A673 (cell line): ENCODE measurements at regions not wholly inside any gene's neighbourhood (a gene's known extent, or its start where the extent isn't known, plus 50 kb on each side); places are given as distances from the start of the nearest gene placed in this dataset.

Experiments used
- CTCF ChIP-seq: fragments of 300-800, 200-600 bp; sonication (generic); conservative IDR thresholded peaks from 2 replicates; pipeline ENCODE4 v1.5.1; 2017; ENCODE audit warnings: low read depth, mild to moderate bottlenecking, antibody characterized with exemption, low read length, moderate library complexity, mixed read lengths
- EZH2 ChIP-seq: fragments of 200-600 bp; sonication (generic); IDR thresholded peaks from 2 replicates; pipeline ENCODE4 v1.6.1; 2017; ENCODE audit warnings: borderline replicate concordance, low read depth, mild to moderate bottlenecking, mixed read lengths, antibody characterized with exemption, low read length; ENCODE audit not compliant: poor library complexity, severe bottlenecking

DNA sequence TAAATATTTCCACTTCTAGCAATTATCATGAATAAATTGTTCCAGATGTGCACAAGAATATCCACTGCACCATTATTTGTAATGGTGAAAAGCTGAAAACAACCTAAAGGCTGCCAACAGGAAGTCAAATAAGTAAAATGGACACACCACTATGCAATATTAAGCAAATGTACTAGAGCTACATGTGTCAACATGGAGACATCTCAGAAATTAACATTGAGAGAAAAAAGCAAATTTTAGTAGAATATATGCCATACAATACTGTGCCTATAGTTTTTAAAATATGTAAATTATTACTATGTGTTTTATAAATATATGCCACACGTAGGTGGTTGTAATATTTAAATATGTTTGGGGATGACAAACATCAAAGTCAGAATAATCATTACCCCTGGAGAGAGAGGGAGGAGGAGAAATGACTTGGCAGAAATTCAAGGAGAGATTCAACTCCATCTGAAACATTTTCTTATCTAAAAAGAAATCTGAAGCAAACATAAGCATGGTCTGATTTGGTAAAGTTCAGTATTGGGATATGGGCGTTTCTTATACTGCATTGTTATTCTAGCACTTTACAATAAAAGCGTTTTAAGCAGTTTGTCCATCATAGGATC is 475.5 kb downstream of the QKI start:
- TF ChIP-seq CTCF: no peak
- TF ChIP-seq EZH2: no peak
